ENCODE measurements at regions not wholly inside any gene's neighbourhood (a gene's known extent, or its start where the extent isn't known, plus 50 kb on each side); places are given as distances from the start of the nearest gene placed in this dataset.

DNA sequence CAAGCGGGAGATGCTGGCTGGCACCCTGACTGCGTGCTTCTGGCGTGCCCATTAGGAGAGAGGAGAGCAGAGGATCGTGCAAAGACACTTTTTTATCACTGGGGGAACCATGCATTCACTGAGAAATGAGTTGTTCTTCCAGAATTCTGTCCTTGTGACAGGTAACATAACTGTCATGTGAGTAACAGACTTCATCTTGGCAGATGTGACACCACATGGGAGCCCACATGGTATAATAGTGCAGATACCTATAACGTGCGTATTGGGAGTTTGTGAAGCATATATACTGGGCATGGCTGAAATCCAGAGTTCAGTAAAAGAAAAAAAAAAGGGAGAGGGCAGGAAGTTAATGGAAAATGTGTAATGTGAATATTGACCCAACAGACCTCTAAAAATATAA lies 159.6 kb upstream of the BACE2 start:
- Histone ChIP-seq H3K9ac (ENCODE audit: low read length) (no peak overlapping the region), H2AFZ (ENCODE audit: low read depth, low read length) (no peak overlapping the region), H3K4ac (ENCODE audit: low read depth in 1 of 2, low read length in 2 of 2) (no peak overlapping the region), H3K79me1 (replicated peaks; ENCODE audit: low read length, poor library complexity, severe bottlenecking) (no peaks in the 10 kb centered on the region), H2BK120ac (ENCODE audit: low read depth, low read length) (no peak overlapping the region), H4K91ac (ENCODE audit: low read length) (no peak overlapping the region), H3K36me3 (ENCODE audit: control insufficient read depth in 1 of 2, insufficient read depth in 2 of 2, low read depth in 1 of 2, low read length in 2 of 2) (no peaks in the 10 kb centered on the region), H3K9me3 (ENCODE audit: control insufficient read depth, low read length) (peaks cover 13% of the 10 kb centered on the region), H2BK5ac (ENCODE audit: low read depth, low read length, poor library complexity, severe bottlenecking) (no peak overlapping the region), H3K4me2 (ENCODE audit: low read length, poor library complexity, severe bottlenecking) (no peak overlapping the region), H3K23ac (ENCODE audit: low read length in 2 of 2) (no peak overlapping the region), H3K14ac (ENCODE audit: low read length in 2 of 2) (no peak overlapping the region), H3K4me3 (ENCODE audit: insufficient read depth in 1 of 2, low read depth in 1 of 2, low read length in 2 of 2) (no peak overlapping the region), H3K18ac (ENCODE audit: low read depth in 1 of 2, low read length in 2 of 2) (no peak overlapping the region), H3K4me1 (ENCODE audit: control insufficient read depth, insufficient read depth, low read depth, low read length) (no peaks in the 10 kb centered on the region), H3K27ac (ENCODE audit: low read length, poor library complexity, severe bottlenecking) (no peak overlapping the region), H2BK15ac (ENCODE audit: low read depth, poor library complexity, severe bottlenecking) (no peak overlapping the region), H2AK5ac (ENCODE audit: low read length, severe bottlenecking) (no peak overlapping the region), H2BK12ac (ENCODE audit: low read length in 2 of 2) (no peak overlapping the region), H3K27me3 (ENCODE audit: control insufficient read depth in 1 of 2, insufficient read depth in 1 of 2, low read length in 2 of 2) (no peaks in the 10 kb centered on the region), H4K8ac (ENCODE audit: low read length) (no peak overlapping the region)
- 65% methylated on average over 6 of the region's 6 CpGs for WGBS
- no peak for DNase-seq

DNA sequence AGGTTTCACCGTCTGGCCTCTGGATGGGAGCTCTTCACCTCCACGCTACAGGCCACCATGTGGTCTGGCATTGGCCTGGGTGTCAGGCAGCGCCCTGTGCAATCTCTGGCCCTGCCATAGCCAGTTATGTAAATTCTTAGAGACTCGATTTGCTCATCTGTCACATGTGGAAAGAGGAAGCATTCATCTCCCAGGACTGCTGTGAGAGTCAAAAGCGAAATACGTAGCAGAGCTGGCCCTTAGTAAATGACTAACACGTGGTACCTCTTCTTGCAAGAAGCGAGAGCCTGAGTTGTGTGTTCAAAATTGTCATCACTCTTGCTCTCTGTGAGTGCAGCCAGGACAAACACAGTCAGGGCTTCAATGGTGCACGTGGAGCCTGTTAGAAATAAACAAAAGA lies 159.0 kb upstream of the BACE2 start:
- Histone ChIP-seq H3K79me1 (replicated peaks; ENCODE audit: low read length, poor library complexity, severe bottlenecking) (no peaks in the 10 kb centered on the region), H2BK5ac (ENCODE audit: low read depth, low read length, poor library complexity, severe bottlenecking) (no peak overlapping the region), H3K4ac (ENCODE audit: low read depth in 1 of 2, low read length in 2 of 2) (no peak overlapping the region), H3K23ac (ENCODE audit: low read length in 2 of 2) (no peak overlapping the region), H2BK12ac (ENCODE audit: low read length in 2 of 2) (no peak overlapping the region), H2BK120ac (ENCODE audit: low read depth, low read length) (no peak overlapping the region), H3K14ac (ENCODE audit: low read length in 2 of 2) (no peak overlapping the region), H3K36me3 (ENCODE audit: control insufficient read depth in 1 of 2, insufficient read depth in 2 of 2, low read depth in 1 of 2, low read length in 2 of 2) (no peaks in the 10 kb centered on the region), H3K4me1 (ENCODE audit: control insufficient read depth, insufficient read depth, low read depth, low read length) (no peaks in the 10 kb centered on the region), H3K9me3 (ENCODE audit: control insufficient read depth, low read length) (peaks cover 10% of the 10 kb centered on the region), H4K8ac (ENCODE audit: low read length) (no peak overlapping the region), H3K4me2 (ENCODE audit: low read length, poor library complexity, severe bottlenecking) (no peak overlapping the region), H3K27ac (ENCODE audit: low read length, poor library complexity, severe bottlenecking) (no peak overlapping the region), H2AFZ (ENCODE audit: low read depth, low read length) (no peak overlapping the region), H4K91ac (ENCODE audit: low read length) (no peak overlapping the region), H3K18ac (ENCODE audit: low read depth in 1 of 2, low read length in 2 of 2) (no peak overlapping the region), H2AK5ac (ENCODE audit: low read length, severe bottlenecking) (no peak overlapping the region), H3K27me3 (ENCODE audit: control insufficient read depth in 1 of 2, insufficient read depth in 1 of 2, low read length in 2 of 2) (no peaks in the 10 kb centered on the region), H3K9ac (ENCODE audit: low read length) (no peak overlapping the region), H2BK15ac (ENCODE audit: low read depth, poor library complexity, severe bottlenecking) (no peak overlapping the region), H3K4me3 (ENCODE audit: insufficient read depth in 1 of 2, low read depth in 1 of 2, low read length in 2 of 2) (no peak overlapping the region)
- WGBS = 58% methylated on average over 9 of the region's 9 CpGs
- DNase-seq = no peak

DNA sequence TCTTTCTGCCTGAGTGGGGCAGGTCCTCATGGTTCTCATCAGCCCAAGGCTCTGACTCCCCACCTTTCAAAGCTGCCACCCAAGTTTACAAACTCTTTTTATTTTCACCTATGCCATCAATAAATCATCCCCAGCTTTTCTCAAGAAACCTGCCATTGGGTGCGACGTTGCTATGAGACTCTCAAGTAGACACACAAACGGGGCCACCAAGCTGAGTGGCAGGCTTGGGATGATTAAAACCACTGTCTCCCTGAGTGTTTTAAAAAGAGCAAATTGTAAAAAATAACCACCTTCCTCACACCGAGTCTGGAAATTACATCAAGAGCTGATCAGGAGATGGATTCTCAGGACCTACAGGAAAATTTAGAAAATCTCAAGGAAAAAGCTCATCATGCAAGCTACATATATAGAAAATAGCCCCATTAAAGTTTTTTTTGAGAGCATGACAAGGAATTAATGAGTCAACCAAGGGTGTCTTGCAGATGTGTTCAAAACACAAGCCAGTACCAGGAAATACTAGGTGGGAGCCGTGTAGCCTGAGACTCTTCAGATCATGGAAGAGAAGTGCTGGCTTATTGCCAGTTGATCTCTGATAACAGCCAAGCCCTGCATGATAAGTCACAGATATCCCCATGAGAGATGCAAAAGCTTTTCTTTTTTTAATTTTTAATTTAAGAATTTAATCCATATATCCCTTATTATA lies 158.4 kb upstream of the BACE2 start:
- no peak overlapping the region for H3K9ac ChIP-seq (ENCODE audit: low read length)
- DNase-seq = no peak

DNA sequence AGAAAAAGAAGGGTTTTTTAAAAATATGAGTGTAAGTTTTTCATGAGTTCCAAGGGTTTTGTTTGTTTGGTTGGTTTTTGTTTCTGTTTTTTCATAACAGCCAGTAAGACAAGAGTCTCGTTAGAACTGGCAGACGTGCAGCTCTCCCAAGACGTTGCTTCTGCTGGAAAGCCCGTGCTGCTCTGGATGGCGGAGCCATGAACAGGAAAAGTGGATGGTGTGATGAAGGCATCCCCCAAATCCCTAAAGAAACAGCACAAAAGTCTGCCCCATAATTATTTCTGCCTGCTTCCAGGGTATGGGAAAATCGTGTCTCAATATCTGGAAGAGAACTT lies 157.9 kb upstream of the BACE2 start:
- no peak overlapping the region for H2AK5ac ChIP-seq (ENCODE audit: low read length, severe bottlenecking)
- no peak overlapping the region for H3K4ac ChIP-seq (ENCODE audit: low read depth in 1 of 2, low read length in 2 of 2)
- no peaks in the 10 kb centered on the region for H3K79me1 ChIP-seq (replicated peaks; ENCODE audit: low read length, poor library complexity, severe bottlenecking)
- WGBS = 69% methylated on average over 5 of the region's 6 CpGs
- H2BK12ac ChIP-seq (ENCODE audit: low read length in 2 of 2) = no peak overlapping the region
- no peaks in the 10 kb centered on the region for H3K27me3 ChIP-seq (ENCODE audit: control insufficient read depth in 1 of 2, insufficient read depth in 1 of 2, low read length in 2 of 2)
- DNase-seq = no peak
- no peaks in the 10 kb centered on the region for H3K36me3 ChIP-seq (ENCODE audit: control insufficient read depth in 1 of 2, insufficient read depth in 2 of 2, low read depth in 1 of 2, low read length in 2 of 2)
- H4K8ac ChIP-seq (ENCODE audit: low read length) = no peak overlapping the region
- no peak overlapping the region for H3K18ac ChIP-seq (ENCODE audit: low read depth in 1 of 2, low read length in 2 of 2)
- no peak overlapping the region for H2BK5ac ChIP-seq (ENCODE audit: low read depth, low read length, poor library complexity, severe bottlenecking)
- H2AFZ ChIP-seq (ENCODE audit: low read depth, low read length) = no peak overlapping the region
- H3K14ac ChIP-seq (ENCODE audit: low read length in 2 of 2) = no peak overlapping the region
- H3K4me2 ChIP-seq (ENCODE audit: low read length, poor library complexity, severe bottlenecking) = no peak overlapping the region
- no peak overlapping the region for H3K9ac ChIP-seq (ENCODE audit: low read length)
- H3K27ac ChIP-seq (ENCODE audit: low read length, poor library complexity, severe bottlenecking) = no peak overlapping the region
- no peak overlapping the region for H3K4me3 ChIP-seq (ENCODE audit: insufficient read depth in 1 of 2, low read depth in 1 of 2, low read length in 2 of 2)
- no peak overlapping the region for H4K91ac ChIP-seq (ENCODE audit: low read length)
- H2BK15ac ChIP-seq (ENCODE audit: low read depth, poor library complexity, severe bottlenecking) = no peak overlapping the region
- H2BK120ac ChIP-seq (ENCODE audit: low read depth, low read length) = no peak overlapping the region
- no peaks in the 10 kb centered on the region for H3K4me1 ChIP-seq (ENCODE audit: control insufficient read depth, insufficient read depth, low read depth, low read length)
- H3K23ac ChIP-seq (ENCODE audit: low read length in 2 of 2) = no peak overlapping the region
- peaks cover 6% of the 10 kb centered on the region for H3K9me3 ChIP-seq (ENCODE audit: control insufficient read depth, low read length)

More for the DNA sequence above, 158.4 kb upstream of the BACE2 start:
- no peaks in the 10 kb centered on the region for H3K27me3 ChIP-seq (ENCODE audit: control insufficient read depth in 1 of 2, insufficient read depth in 1 of 2, low read length in 2 of 2)
- WGBS = 85% methylated on average over 5 of the region's 5 CpGs
- no peak overlapping the region for H3K27ac ChIP-seq (ENCODE audit: low read length, poor library complexity, severe bottlenecking)
- no peaks in the 10 kb centered on the region for H3K4me1 ChIP-seq (ENCODE audit: control insufficient read depth, insufficient read depth, low read depth, low read length)
- H2BK15ac ChIP-seq (ENCODE audit: low read depth, poor library complexity, severe bottlenecking) = no peak overlapping the region
- H2AK5ac ChIP-seq (ENCODE audit: low read length, severe bottlenecking) = no peak overlapping the region
- H4K91ac ChIP-seq (ENCODE audit: low read length) = no peak overlapping the region
- no peak overlapping the region for H3K23ac ChIP-seq (ENCODE audit: low read length in 2 of 2)
- no peak overlapping the region for H3K4me3 ChIP-seq (ENCODE audit: insufficient read depth in 1 of 2, low read depth in 1 of 2, low read length in 2 of 2)
- no peak overlapping the region for H4K8ac ChIP-seq (ENCODE audit: low read length)
- no peak overlapping the region for H2BK120ac ChIP-seq (ENCODE audit: low read depth, low read length)
- H3K9me3 ChIP-seq (ENCODE audit: control insufficient read depth, low read length) = peaks cover 6% of the 10 kb centered on the region
- H2AFZ ChIP-seq (ENCODE audit: low read depth, low read length) = no peak overlapping the region
- H2BK12ac ChIP-seq (ENCODE audit: low read length in 2 of 2) = no peak overlapping the region
- H3K4me2 ChIP-seq (ENCODE audit: low read length, poor library complexity, severe bottlenecking) = no peak overlapping the region
- no peak overlapping the region for H3K18ac ChIP-seq (ENCODE audit: low read depth in 1 of 2, low read length in 2 of 2)
- H3K4ac ChIP-seq (ENCODE audit: low read depth in 1 of 2, low read length in 2 of 2) = no peak overlapping the region
- H3K36me3 ChIP-seq (ENCODE audit: control insufficient read depth in 1 of 2, insufficient read depth in 2 of 2, low read depth in 1 of 2, low read length in 2 of 2) = no peaks in the 10 kb centered on the region
- H2BK5ac ChIP-seq (ENCODE audit: low read depth, low read length, poor library complexity, severe bottlenecking) = no peak overlapping the region
- no peak overlapping the region for H3K14ac ChIP-seq (ENCODE audit: low read length in 2 of 2)
- H3K79me1 ChIP-seq (replicated peaks; ENCODE audit: low read length, poor library complexity, severe bottlenecking) = no peaks in the 10 kb centered on the region

Measured in mesenchymal stem cell (in vitro differentiated cells and primary cell).